ENCODE measurements at regions not wholly inside any gene's neighbourhood (a gene's known extent, or its start where the extent isn't known, plus 50 kb on each side); places are given as distances from the start of the nearest gene placed in this dataset.
"Not testable (repeated sequence)": the region's sequence is repeated elsewhere in the genome, so short reads cannot be mapped to it uniquely, and the experiment has no call there.

GRCh38 chr11:123344790-123345357 lies 85.2 kb upstream of the GRAMD1B start:
- Histone ChIP-seq H3K27me3 (no peaks in the 10 kb centered on the region), H3K4me3 (no peak overlapping the region), H3K9me3 (no peaks in the 10 kb centered on the region), H3K4me1 (no peaks in the 10 kb centered on the region), H3K36me3 (no peaks in the 10 kb centered on the region), H3K27ac (no peak overlapping the region)
- intact Hi-C loops (cut with DNase I): no loop called here
- DNase-seq (ENCODE audit: extremely low spot score in 2 of 2): no peak
- no peak for TF ChIP-seq POLR2A (IDR thresholded peaks at IDR 0.05)
- no peak for TF ChIP-seq POLR2AphosphoS5 (IDR thresholded peaks at IDR 0.05; ENCODE audit: insufficient read depth in 1 of 2, low read depth in 1 of 2)
- TF ChIP-seq CTCF (IDR thresholded peaks at IDR 0.05): no peak

- DNase-seq (ENCODE audit: extremely low spot score in 2 of 2); H3K4me1 ChIP-seq; H3K4me3 ChIP-seq; intact Hi-C loops (cut with DNase I); H3K36me3 ChIP-seq; H3K9me3 ChIP-seq; H3K27ac ChIP-seq; H3K27me3 ChIP-seq: not testable (repeated sequence)
Measured at GRCh38 chr11:123344188-123344587, 85.9 kb upstream of the GRAMD1B start.

- H3K4me1 ChIP-seq: no peaks in the 10 kb centered on the region
- H3K36me3 ChIP-seq: no peaks in the 10 kb centered on the region
- intact Hi-C loops (cut with DNase I): no loop called here
- H3K27ac ChIP-seq: no peak overlapping the region
- TF ChIP-seq CTCF (IDR thresholded peaks at IDR 0.05) (no peak), POLR2A (IDR thresholded peaks at IDR 0.05) (no peak), POLR2AphosphoS5 (IDR thresholded peaks at IDR 0.05; ENCODE audit: insufficient read depth in 1 of 2, low read depth in 1 of 2) (no peak)
- H3K9me3 ChIP-seq: no peaks in the 10 kb centered on the region
- DNase-seq (ENCODE audit: extremely low spot score in 2 of 2): no peak
- no peaks in the 10 kb centered on the region for H3K27me3 ChIP-seq
- no peak overlapping the region for H3K4me3 ChIP-seq
Measured at GRCh38 chr11:123338997-123339752, 90.9 kb upstream of the GRAMD1B start.

GRCh38 chr11:123338266-123338800 lies 91.7 kb upstream of the GRAMD1B start:
- TF ChIP-seq POLR2AphosphoS5 (IDR thresholded peaks at IDR 0.05; ENCODE audit: insufficient read depth in 1 of 2, low read depth in 1 of 2): no peak
- TF ChIP-seq POLR2A (IDR thresholded peaks at IDR 0.05): no peak
- TF ChIP-seq CTCF (IDR thresholded peaks at IDR 0.05): no peak
- Histone ChIP-seq H3K4me3 (no peak overlapping the region), H3K27ac (no peak overlapping the region), H3K4me1 (no peaks in the 10 kb centered on the region), H3K27me3 (no peaks in the 10 kb centered on the region), H3K36me3 (no peaks in the 10 kb centered on the region), H3K9me3 (no peaks in the 10 kb centered on the region)
- no peak for DNase-seq (ENCODE audit: extremely low spot score in 2 of 2)
- intact Hi-C loops (cut with DNase I): no loop called here

GRCh38 chr11:123334925-123335324 lies 95.1 kb upstream of the GRAMD1B start:
- DNase-seq (ENCODE audit: extremely low spot score in 2 of 2): no peak
- no peak for TF ChIP-seq POLR2A (IDR thresholded peaks at IDR 0.05)
- no peak for TF ChIP-seq POLR2AphosphoS5 (IDR thresholded peaks at IDR 0.05; ENCODE audit: insufficient read depth in 1 of 2, low read depth in 1 of 2)
- TF ChIP-seq CTCF (IDR thresholded peaks at IDR 0.05): no peak
- no peak overlapping the region for H3K4me3 ChIP-seq
- no peak overlapping the region for H3K27ac ChIP-seq
- intact Hi-C loops (cut with DNase I): no loop called here
- H3K36me3 ChIP-seq: no peaks in the 10 kb centered on the region
- H3K9me3 ChIP-seq: no peaks in the 10 kb centered on the region
- H3K4me1 ChIP-seq: no peaks in the 10 kb centered on the region
- no peaks in the 10 kb centered on the region for H3K27me3 ChIP-seq

GRCh38 chr11:123332577-123332976 lies 97.5 kb upstream of the GRAMD1B start:
- DNase-seq (ENCODE audit: extremely low spot score in 2 of 2); H3K4me1 ChIP-seq; H3K9me3 ChIP-seq; H3K27me3 ChIP-seq; H3K4me3 ChIP-seq; H3K36me3 ChIP-seq; H3K27ac ChIP-seq; intact Hi-C loops (cut with DNase I): not testable (repeated sequence)
